HG03469 (cell line): ENCODE measurements at regions not wholly inside any gene's neighbourhood (a gene's known extent, or its start where the extent isn't known, plus 50 kb on each side); places are given as distances from the start of the nearest gene placed in this dataset.
"Not testable (repeated sequence)": the region's sequence is repeated elsewhere in the genome, so short reads cannot be mapped to it uniquely, and the experiment has no call there.

Experiments used
- ATAC-seq: cut with Tn5 transposase; IDR thresholded peaks from one replicate; pipeline ENCODE4 v1.9.1; 2021; ENCODE audit warnings: mild to moderate bottlenecking, moderate library complexity, moderate number of reproducible peaks; ENCODE audit not compliant: unreplicated experiment

DNA sequence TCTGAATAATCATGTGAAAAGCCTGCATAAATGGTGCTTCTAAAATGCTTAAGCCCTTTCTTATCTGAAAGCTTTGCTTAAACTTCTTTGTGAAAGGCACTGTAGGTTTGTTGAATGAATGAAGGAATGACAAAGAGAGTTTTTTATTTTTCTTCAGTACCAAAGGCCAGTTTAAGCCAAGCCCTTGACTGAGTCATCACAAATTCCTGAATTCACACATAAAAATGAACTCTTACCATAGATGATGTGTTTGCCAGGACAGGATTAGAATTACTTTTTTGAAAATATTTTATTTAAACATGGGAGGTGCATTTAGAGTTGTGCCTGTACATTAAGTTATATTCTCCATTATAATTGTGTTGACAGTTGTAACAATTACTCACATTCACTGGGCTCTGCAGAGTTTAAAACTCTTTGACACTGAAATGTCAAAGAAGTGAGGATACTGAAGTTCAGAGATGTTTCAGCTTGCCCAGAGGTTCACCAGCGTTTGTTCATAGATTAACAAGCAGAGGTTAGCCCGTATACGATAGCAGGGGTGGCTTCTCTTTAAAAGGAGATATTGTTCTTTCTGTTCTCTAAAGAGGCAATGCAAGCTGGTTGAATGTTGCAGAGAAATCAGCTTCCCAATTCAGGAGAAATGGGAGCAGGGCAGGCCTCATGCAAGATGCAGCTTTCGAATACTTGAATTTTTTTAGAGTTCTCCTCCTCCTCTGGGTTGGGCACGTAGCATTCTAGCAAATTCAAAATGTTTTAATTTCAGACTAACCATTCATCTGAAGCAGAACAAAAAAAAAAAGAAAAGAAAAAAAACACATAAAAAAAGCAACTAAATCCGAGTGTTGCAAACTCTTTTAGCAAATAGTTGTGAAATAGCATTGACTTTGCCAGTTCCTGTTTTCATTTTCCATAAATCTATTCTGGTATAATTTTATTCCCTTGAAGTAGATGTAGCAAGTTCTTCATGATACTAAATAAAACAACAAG is 358.7 kb upstream of the KLF4 start:
- ATAC-seq = no peak

GRCh38 chr9:107842530-107842929 is 353.0 kb upstream of the KLF4 start:
- ATAC-seq = no peak

GRCh38 chr9:107841076-107841475 is 351.5 kb upstream of the KLF4 start:
- ATAC-seq = no peak

DNA sequence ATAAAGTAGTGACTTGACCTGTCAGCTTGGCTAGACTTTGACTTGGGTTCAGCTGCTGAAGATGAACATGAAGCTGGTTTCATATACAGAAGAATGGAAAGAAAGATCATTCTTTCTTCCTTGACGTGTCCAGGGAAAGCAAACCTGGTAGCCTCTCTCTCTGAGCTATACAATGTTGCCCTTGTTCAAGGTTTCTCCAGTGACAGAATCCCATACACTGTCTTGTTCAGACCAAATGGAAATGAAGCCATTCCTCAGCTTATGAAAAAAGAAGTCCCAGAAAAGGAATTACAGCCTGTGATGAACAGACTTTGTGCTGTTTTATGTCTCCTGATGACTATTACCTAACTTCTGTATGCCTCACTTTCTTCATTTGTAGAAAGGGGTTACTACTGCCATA is 349.8 kb upstream of the KLF4 start:
- ATAC-seq = no peak

- no peak for ATAC-seq
Measured at GRCh38 chr9:107838766-107839165, 349.2 kb upstream of the KLF4 start.

- no peak for ATAC-seq
Measured at GRCh38 chr9:107836300-107836699, 346.7 kb upstream of the KLF4 start.

DNA sequence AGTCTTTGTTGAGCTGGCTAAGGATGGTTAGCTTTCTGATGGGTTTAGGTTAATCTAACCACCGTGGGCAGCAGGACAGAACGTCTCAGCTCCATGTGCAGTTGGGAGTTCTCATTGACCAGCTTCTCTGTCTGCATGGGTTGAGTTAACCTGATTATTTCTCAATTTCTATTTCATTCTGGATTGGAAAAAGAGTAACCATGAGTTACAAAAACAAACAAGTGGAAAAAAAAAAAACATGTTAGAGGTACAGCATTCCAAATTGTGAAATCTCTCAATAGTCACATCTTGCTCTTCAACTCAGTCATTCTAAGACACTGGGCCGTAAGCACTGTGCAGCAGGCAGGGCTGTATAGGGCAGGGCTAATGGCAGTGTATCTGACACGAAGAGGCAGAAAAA is 343.7 kb upstream of the KLF4 start:
- no peak for ATAC-seq

- no peak for ATAC-seq
Measured at GRCh38 chr9:107832871-107833270, 343.3 kb upstream of the KLF4 start.

DNA sequence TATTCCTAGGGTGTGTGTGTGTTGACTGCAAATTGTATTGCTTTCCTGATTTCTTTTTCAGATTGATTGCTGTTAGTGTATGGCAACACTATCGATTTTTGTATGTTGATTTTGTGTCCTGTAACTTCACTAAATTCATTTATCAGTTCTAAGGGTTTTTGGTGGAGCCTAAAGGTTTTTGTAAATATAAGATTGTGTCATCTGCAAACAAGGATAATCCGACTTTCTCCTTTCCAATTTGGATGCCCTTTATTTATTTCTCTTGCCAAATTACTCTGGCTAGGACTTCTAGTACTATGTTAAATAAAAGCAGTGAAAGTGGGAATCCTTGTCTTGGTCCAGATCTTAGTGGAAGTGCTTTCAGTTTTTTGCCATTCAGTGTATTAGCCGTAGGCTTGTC is 340.9 kb upstream of the KLF4 start:
- no peak for ATAC-seq

GRCh38 chr9:107827884-107828283 is 338.3 kb upstream of the KLF4 start:
- ATAC-seq = no peak

GRCh38 chr9:107827304-107827703 is 337.7 kb upstream of the KLF4 start:
- ATAC-seq = peak; percentile 81

DNA sequence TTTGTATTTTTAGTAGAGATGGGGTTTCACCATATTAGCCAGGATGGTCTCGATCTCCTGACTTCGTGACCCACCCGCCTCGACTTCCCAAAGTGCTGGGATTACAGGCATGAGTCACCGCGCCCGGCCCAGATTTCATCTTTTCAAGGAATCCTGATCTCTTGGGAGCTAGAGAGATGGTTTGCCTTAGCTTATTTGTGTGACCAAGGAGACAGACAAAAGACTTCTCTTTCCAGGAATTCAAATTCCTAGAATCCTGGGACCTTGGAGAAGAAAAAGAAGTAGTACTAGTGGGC is 337.1 kb upstream of the KLF4 start:
- not testable (repeated sequence) for ATAC-seq

- no peak for ATAC-seq
Measured at GRCh38 chr9:107824556-107824955, 335.0 kb upstream of the KLF4 start.

- ATAC-seq = no peak
Measured at GRCh38 chr9:107819772-107820565, 330.4 kb upstream of the KLF4 start.

DNA sequence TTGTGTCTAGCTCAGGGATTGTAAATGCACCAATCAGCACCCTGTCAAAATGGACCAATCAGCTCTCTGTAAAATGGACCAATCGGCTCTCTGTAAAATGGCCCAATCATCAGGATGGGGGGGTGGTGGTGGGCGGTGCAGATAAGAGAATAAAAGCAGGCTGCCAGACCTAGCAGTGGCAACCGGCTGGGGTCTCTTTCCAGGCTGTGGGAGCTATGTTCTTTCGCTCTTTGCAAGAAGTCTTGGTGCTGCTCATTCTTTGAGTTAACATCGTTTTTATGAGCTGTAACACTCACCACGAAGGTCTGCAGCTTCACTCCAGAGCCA is 328.9 kb upstream of the KLF4 start:
- ATAC-seq = not testable (repeated sequence)

DNA sequence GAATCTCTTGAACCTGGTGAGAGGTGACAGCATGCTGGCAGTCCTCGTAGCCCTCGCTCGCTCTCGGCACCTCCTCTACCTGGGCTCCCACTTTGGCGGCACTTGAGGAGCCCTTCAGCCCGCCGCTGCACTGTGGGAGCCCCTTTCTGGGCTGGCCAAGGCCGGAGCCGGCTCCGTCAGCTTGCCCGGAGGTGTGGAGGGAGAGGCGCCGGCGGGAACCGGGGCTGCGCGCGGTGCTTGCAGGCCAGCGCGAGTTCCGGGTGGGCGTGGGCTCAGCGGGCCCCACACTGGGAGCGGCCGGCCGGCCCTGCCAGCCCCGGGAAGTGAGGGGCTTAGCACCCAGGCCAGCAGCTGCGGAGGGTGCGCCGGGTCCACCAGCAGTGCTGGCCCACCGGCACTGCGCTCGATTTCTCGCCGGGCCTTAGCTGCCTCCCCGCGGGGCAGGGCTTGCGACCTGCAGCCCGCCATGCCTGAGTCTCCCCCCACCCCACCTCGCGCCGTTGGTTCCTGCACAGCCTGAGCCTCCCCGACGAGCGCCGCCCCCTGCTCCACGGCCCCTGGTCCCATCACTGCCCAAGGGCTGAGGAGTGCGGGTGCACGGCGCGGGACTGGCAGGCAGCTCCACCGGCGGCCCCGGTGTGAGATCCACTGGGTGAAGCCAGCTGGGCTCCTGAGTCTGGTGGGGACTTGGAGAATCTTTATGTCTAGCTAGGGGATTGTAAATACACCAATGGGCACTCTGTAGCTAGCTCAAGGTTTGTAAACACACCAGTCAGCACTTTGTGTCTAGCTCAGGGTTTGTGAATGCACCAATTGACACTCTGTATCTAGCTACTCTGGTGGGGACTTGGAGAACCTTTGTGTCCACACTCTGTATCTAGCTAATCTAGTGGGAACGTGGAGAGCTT is 328.3 kb upstream of the KLF4 start:
- not testable (repeated sequence) for ATAC-seq

- ATAC-seq = no peak
Measured at GRCh38 chr9:107816561-107817021, 327.0 kb upstream of the KLF4 start.

- ATAC-seq = no peak
Measured at GRCh38 chr9:107815782-107816560, 326.4 kb upstream of the KLF4 start.

GRCh38 chr9:107813287-107813686 is 323.7 kb upstream of the KLF4 start:
- ATAC-seq = no peak

DNA sequence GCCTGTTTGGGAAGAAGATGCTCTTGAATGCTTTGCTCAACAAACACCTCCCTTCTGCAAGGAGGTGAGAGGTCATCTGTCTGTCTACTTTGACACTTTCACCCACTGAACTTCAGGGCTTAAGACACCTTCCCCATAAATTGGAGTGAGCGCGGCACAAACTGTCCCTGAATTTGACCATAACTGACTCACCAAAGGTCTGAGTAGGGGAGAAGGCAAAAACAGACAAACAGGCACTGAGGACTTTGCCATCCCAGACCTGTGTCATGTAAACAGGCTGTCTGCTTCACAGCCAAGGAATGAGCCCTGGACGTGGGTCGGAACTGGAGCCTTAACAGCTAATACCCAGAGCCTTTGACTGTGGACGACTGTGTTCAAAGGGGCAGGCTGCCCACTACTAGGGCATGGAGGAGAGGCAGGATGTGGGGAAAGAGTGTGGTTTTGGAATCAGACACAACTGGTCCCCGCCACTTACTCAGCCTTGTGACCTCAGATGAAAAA is 320.9 kb upstream of the KLF4 start:
- ATAC-seq = no peak
